ENCODE measurements at regions not wholly inside any gene's neighbourhood (a gene's known extent, or its start where the extent isn't known, plus 50 kb on each side); places are given as distances from the start of the nearest gene placed in this dataset.

DNA sequence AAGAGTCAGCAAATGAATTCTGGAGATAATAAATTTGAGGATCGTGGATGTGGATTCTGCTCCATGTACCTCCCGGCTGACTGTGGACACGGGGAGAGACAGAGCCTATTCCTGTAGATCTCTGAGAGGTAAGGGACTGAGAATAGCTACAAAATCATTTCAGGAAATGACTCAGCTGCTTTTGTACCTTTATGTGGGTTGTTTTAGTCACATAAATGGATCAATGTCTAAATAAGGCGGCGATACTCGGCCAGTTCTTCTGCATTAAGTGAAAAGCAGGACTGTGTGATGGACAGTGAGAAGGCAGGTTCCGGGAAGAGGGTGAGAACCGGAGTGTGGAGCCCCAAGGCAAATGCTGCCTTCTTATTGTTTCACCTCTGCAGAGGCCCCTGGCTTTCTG is 128.1 kb downstream of the EFNB2 start:
- no peak for TF ChIP-seq POLR2AphosphoS5 (IDR thresholded peaks at IDR 0.05)
- TF ChIP-seq CTCF (IDR thresholded peaks at IDR 0.05) = no peak
- TF ChIP-seq POLR2A (IDR thresholded peaks at IDR 0.05) = no peak
- H3K27ac ChIP-seq = no peak overlapping the region
- no peak overlapping the region for H3K4me3 ChIP-seq
- H3K4me1 ChIP-seq = no peaks in the 10 kb centered on the region
- no peaks in the 10 kb centered on the region for H3K36me3 ChIP-seq
- intact Hi-C loops (cut with DNase I; ENCODE audit: low total_unique reads) = no loop called here
- H3K27me3 ChIP-seq = no peaks in the 10 kb centered on the region
- DNase-seq (ENCODE audit: low spot score in 2 of 2) = no peak
- no peaks in the 10 kb centered on the region for H3K9me3 ChIP-seq

DNA sequence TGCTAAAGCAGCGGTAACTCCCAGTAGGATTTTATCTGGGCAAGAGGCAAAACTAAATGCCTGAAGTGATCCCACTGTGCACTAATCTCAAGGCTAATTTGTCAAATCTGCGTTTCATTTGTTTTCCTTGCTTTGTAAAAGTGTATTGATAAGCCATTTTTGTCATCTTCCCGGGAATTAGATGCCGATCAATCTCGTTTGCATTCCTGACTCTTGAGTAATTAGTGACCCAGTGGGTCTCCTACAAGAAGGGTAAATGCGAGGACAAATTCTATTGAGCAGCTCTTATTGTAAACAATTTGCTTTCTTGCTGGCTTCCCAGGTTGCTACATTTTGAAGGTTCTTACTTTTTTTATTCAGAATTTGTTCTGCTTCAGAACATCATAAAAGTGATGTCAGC is 129.7 kb downstream of the EFNB2 start:
- intact Hi-C loops (cut with DNase I; ENCODE audit: low total_unique reads) = no loop called here
- Histone ChIP-seq H3K36me3 (no peaks in the 10 kb centered on the region), H3K4me3 (no peak overlapping the region), H3K27ac (no peak overlapping the region), H3K4me1 (no peaks in the 10 kb centered on the region), H3K9me3 (no peaks in the 10 kb centered on the region), H3K27me3 (no peaks in the 10 kb centered on the region)
- DNase-seq (ENCODE audit: low spot score in 2 of 2) = no peak
- no peak for TF ChIP-seq POLR2A (IDR thresholded peaks at IDR 0.05)
- TF ChIP-seq CTCF (IDR thresholded peaks at IDR 0.05) = no peak
- no peak for TF ChIP-seq POLR2AphosphoS5 (IDR thresholded peaks at IDR 0.05)

GRCh38 chr13:106403280-106403679 is 132.2 kb downstream of the EFNB2 start:
- intact Hi-C loops (cut with DNase I; ENCODE audit: low total_unique reads) = no loop called here
- TF ChIP-seq POLR2AphosphoS5 (IDR thresholded peaks at IDR 0.05) (no peak), POLR2A (IDR thresholded peaks at IDR 0.05) (no peak), CTCF (IDR thresholded peaks at IDR 0.05) (no peak)
- no peak overlapping the region for H3K27ac ChIP-seq
- no peaks in the 10 kb centered on the region for H3K27me3 ChIP-seq
- no peak for DNase-seq (ENCODE audit: low spot score in 2 of 2)
- no peaks in the 10 kb centered on the region for H3K4me1 ChIP-seq
- no peak overlapping the region for H3K4me3 ChIP-seq
- H3K36me3 ChIP-seq = no peaks in the 10 kb centered on the region
- no peaks in the 10 kb centered on the region for H3K9me3 ChIP-seq

- Histone ChIP-seq H3K4me1 (no peaks in the 10 kb centered on the region), H3K9me3 (no peaks in the 10 kb centered on the region), H3K36me3 (no peaks in the 10 kb centered on the region), H3K4me3 (no peak overlapping the region), H3K27ac (no peak overlapping the region), H3K27me3 (no peaks in the 10 kb centered on the region)
- DNase-seq (ENCODE audit: low spot score in 2 of 2) = no peak
- intact Hi-C loops (cut with DNase I; ENCODE audit: low total_unique reads) = no loop called here
- TF ChIP-seq POLR2AphosphoS5 (IDR thresholded peaks at IDR 0.05) = no peak
- TF ChIP-seq CTCF (IDR thresholded peaks at IDR 0.05) = no peak
- TF ChIP-seq POLR2A (IDR thresholded peaks at IDR 0.05) = no peak
Measured at GRCh38 chr13:106402866-106403265, 132.6 kb downstream of the EFNB2 start.

- H3K27ac ChIP-seq = no peak overlapping the region
- H3K27me3 ChIP-seq = no peaks in the 10 kb centered on the region
- no peaks in the 10 kb centered on the region for H3K36me3 ChIP-seq
- DNase-seq (ENCODE audit: low spot score in 2 of 2) = no peak
- no peak for TF ChIP-seq CTCF (IDR thresholded peaks at IDR 0.05)
- TF ChIP-seq POLR2A (IDR thresholded peaks at IDR 0.05) = no peak
- no peak for TF ChIP-seq POLR2AphosphoS5 (IDR thresholded peaks at IDR 0.05)
- H3K4me3 ChIP-seq = no peak overlapping the region
- H3K4me1 ChIP-seq = no peaks in the 10 kb centered on the region
- no peaks in the 10 kb centered on the region for H3K9me3 ChIP-seq
- intact Hi-C loops (cut with DNase I; ENCODE audit: low total_unique reads) = no loop called here
Measured at GRCh38 chr13:106401081-106401480, 134.4 kb downstream of the EFNB2 start.

Measured in breast epithelium (tissue), 4 donors.